ENCODE measurements at regions not wholly inside any gene's neighbourhood (a gene's known extent, or its start where the extent isn't known, plus 50 kb on each side); places are given as distances from the start of the nearest gene placed in this dataset.
"Not testable (repeated sequence)": the region's sequence is repeated elsewhere in the genome, so short reads cannot be mapped to it uniquely, and the experiment has no call there.

GRCh38 chr10:117460846-117461765, 81.4 kb upstream of the EMX2 start:
- no peak for DNase-seq (ENCODE audit: missing footprints)
- intact Hi-C loops (cut with DNase I), result no loop called here
- no peak for ATAC-seq

GRCh38 chr10:117458571-117458970, 83.3 kb upstream of the PDZD8 start:
- intact Hi-C loops (cut with DNase I), result no loop called here
- ATAC-seq (no peak), DNase-seq (ENCODE audit: missing footprints) (no peak)

- intact Hi-C loops (cut with DNase I), result no loop called here
- ATAC-seq (no peak), DNase-seq (ENCODE audit: missing footprints) (no peak)
Measured at GRCh38 chr10:117457932-117458331, 82.7 kb upstream of the PDZD8 start.

- no peak for DNase-seq (ENCODE audit: missing footprints)
- intact Hi-C loops (cut with DNase I), result no loop called here
- ATAC-seq, result no peak
Measured at GRCh38 chr10:117457071-117457810, 82.0 kb upstream of the PDZD8 start.

- no peak for DNase-seq (ENCODE audit: missing footprints)
- intact Hi-C loops (cut with DNase I), result no loop called here
- ATAC-seq, result no peak
Measured at GRCh38 chr10:117455346-117455745, 80.1 kb upstream of the PDZD8 start.

GRCh38 chr10:117454502-117454901, 79.3 kb upstream of the PDZD8 start:
- no peak for ATAC-seq
- intact Hi-C loops (cut with DNase I), result no loop called here

GRCh38 chr10:117453484-117453883, 78.2 kb upstream of the PDZD8 start:
- intact Hi-C loops (cut with DNase I); DNase-seq (ENCODE audit: missing footprints); ATAC-seq: not testable (repeated sequence)

More at GRCh38 chr10:117454502-117454901, 79.3 kb upstream of the PDZD8 start:
- DNase-seq (ENCODE audit: missing footprints), result no peak

- intact Hi-C loops (cut with DNase I), result no loop called here
- no peak for ATAC-seq
- DNase-seq (ENCODE audit: missing footprints), result no peak
Measured at GRCh38 chr10:117450940-117451339, 75.7 kb upstream of the PDZD8 start.

GRCh38 chr10:117449636-117450035, 74.4 kb upstream of the PDZD8 start:
- no peak for ATAC-seq

GRCh38 chr10:117448802-117449201, 73.6 kb upstream of the PDZD8 start:
- intact Hi-C loops (cut with DNase I), result loop anchor here (10.0 kb wide), 1 partner anchor 234 kb away; no protein-coding TSS in a partner anchor
- no peak for ATAC-seq

More at GRCh38 chr10:117449636-117450035, 74.4 kb upstream of the PDZD8 start:
- intact Hi-C loops (cut with DNase I), result loop anchor here (10.0 kb wide), 1 partner anchor 235 kb away; no protein-coding TSS in a partner anchor
- DNase-seq (ENCODE audit: missing footprints), result no peak

GRCh38 chr10:117445992-117446391, 70.8 kb upstream of the PDZD8 start:
- ATAC-seq, result no peak
- DNase-seq (ENCODE audit: missing footprints), result no peak
- intact Hi-C loops (cut with DNase I), result loop anchor here (10.0 kb wide), 1 partner anchor 231 kb away; no protein-coding TSS in a partner anchor

More at GRCh38 chr10:117448802-117449201, 73.6 kb upstream of the PDZD8 start:
- no peak for DNase-seq (ENCODE audit: missing footprints)

- no peak for DNase-seq (ENCODE audit: missing footprints)
- intact Hi-C loops (cut with DNase I), result loop anchor here (10.0 kb wide), 1 partner anchor 230 kb away; no protein-coding TSS in a partner anchor
- no peak for ATAC-seq
Measured at GRCh38 chr10:117444497-117445040, 69.3 kb upstream of the PDZD8 start.

- no peak for ATAC-seq
- no peak for DNase-seq (ENCODE audit: missing footprints)
- intact Hi-C loops (cut with DNase I), result loop anchor here (10.0 kb wide), 1 partner anchor 229 kb away; no protein-coding TSS in a partner anchor
Measured at GRCh38 chr10:117443686-117444041, 68.4 kb upstream of the PDZD8 start.

GRCh38 chr10:117442944-117443685, 67.9 kb upstream of the PDZD8 start:
- DNase-seq (ENCODE audit: missing footprints) (peak; percentile 85), ATAC-seq (peak; percentile 32)
- intact Hi-C loops (cut with DNase I), result loop anchor here (10.0 kb wide), 1 partner anchor 228 kb away; no protein-coding TSS in a partner anchor

- no peak for DNase-seq (ENCODE audit: missing footprints)
- intact Hi-C loops (cut with DNase I), result loop anchor here (10.0 kb wide), 1 partner anchor 228 kb away; no protein-coding TSS in a partner anchor
- no peak for ATAC-seq
Measured at GRCh38 chr10:117442521-117442920, 67.3 kb upstream of the PDZD8 start.

- no peak for ATAC-seq
- DNase-seq (ENCODE audit: missing footprints), result no peak
- intact Hi-C loops (cut with DNase I), result loop anchor here (10.0 kb wide), 1 partner anchor 227 kb away; no protein-coding TSS in a partner anchor
Measured at GRCh38 chr10:117441812-117442443, 66.7 kb upstream of the PDZD8 start.

GRCh38 chr10:117441361-117441760, 66.1 kb upstream of the PDZD8 start:
- no peak for DNase-seq (ENCODE audit: missing footprints)
- intact Hi-C loops (cut with DNase I), result loop anchor here (10.0 kb wide), 1 partner anchor 227 kb away; no protein-coding TSS in a partner anchor
- ATAC-seq, result no peak
